KMS-11 (cell line): ENCODE measurements at regions not wholly inside any gene's neighbourhood (a gene's known extent, or its start where the extent isn't known, plus 50 kb on each side); places are given as distances from the start of the nearest gene placed in this dataset.
A peak's percentile ranks its signal among the peaks of the same experiment; 100 is the strongest.

Source experiments
- H2AFZ ChIP-seq: fragments of 200-600 bp; sonication (generic); 2 replicates; pipeline ENCODE4 v1.6.1; 2016; ENCODE audit warnings: antibody characterized with exemption, mixed run types, low read depth
- H3K27ac ChIP-seq: fragments of 200-600 bp; sonication (generic); 2 replicates; pipeline ENCODE4 v1.6.1; 2016; ENCODE audit warnings: mild to moderate bottlenecking, mixed run types
- H3K27me3 ChIP-seq: fragments of 200-600 bp; sonication (generic); 2 replicates; pipeline ENCODE4 v1.6.1; 2017; ENCODE audit warnings: mild to moderate bottlenecking, low read depth, mixed run types, moderate library complexity; ENCODE audit not compliant: insufficient read depth
- H3K36me3 ChIP-seq: fragments of 200-600 bp; sonication (generic); 2 replicates; pipeline ENCODE4 v1.6.1; 2017; ENCODE audit warnings: mild to moderate bottlenecking, mixed run types; ENCODE audit not compliant: insufficient read depth
- H3K4me1 ChIP-seq: fragments of 200-600 bp; sonication (generic); 2 replicates; pipeline ENCODE4 v1.6.1; 2016; ENCODE audit warnings: mild to moderate bottlenecking, low read depth, mixed run types; ENCODE audit not compliant: poor library complexity, severe bottlenecking
- H3K4me2 ChIP-seq: fragments of 200-600 bp; sonication (generic); 2 replicates; pipeline ENCODE4 v1.7.0; 2016; ENCODE audit warnings: mild to moderate bottlenecking, mixed run types
- H3K4me3 ChIP-seq: fragments of 200-600 bp; sonication (generic); IDR thresholded peaks from 2 replicates; pipeline ENCODE4 v1.6.1; 2017; ENCODE audit warnings: low read depth, low read length, mixed read lengths; ENCODE audit not compliant: insufficient read depth
- H3K79me2 ChIP-seq: fragments of 200-600 bp; sonication (generic); 2 replicates; pipeline ENCODE4 v1.6.1; 2016; ENCODE audit warnings: low read depth, mixed run types; ENCODE audit not compliant: insufficient read depth
- H3K9ac ChIP-seq: fragments of 200-600 bp; sonication (generic); 2 replicates; pipeline ENCODE4 v1.6.1; 2016; ENCODE audit warnings: mild to moderate bottlenecking, mixed run types
- H4K20me1 ChIP-seq: fragments of 200-600 bp; sonication (generic); 2 replicates; pipeline ENCODE4 v1.6.1; 2016; ENCODE audit warnings: mild to moderate bottlenecking, mixed run types; ENCODE audit not compliant: insufficient read depth
- CTCF ChIP-seq: fragments of 200-600 bp; sonication (generic); conservative IDR thresholded peaks from 2 replicates; pipeline ENCODE4 v1.6.1; 2017; ENCODE audit warnings: low read depth, mild to moderate bottlenecking, antibody characterized with exemption, low read length, moderate library complexity, mixed read lengths

GRCh38 chr2:204175552-204176271, 239.1 kb downstream of the ICOS start:
- Histone ChIP-seq H3K4me3 (no peak overlapping the region), H3K27ac (no peak overlapping the region), H2AFZ (no peak overlapping the region), H3K79me2 (no peaks in the 10 kb centered on the region), H3K4me2 (no peak overlapping the region), H4K20me1 (no peaks in the 10 kb centered on the region), H3K27me3 (no peaks in the 10 kb centered on the region), H3K36me3 (no peaks in the 10 kb centered on the region), H3K9ac (no peak overlapping the region), H3K4me1 (no peaks in the 10 kb centered on the region)
- no peak for TF ChIP-seq CTCF

GRCh38 chr2:204176306-204176705, 239.7 kb downstream of the ICOS start:
- Histone ChIP-seq H3K9ac (no peak overlapping the region), H3K36me3 (no peaks in the 10 kb centered on the region), H3K79me2 (no peaks in the 10 kb centered on the region), H3K27me3 (no peaks in the 10 kb centered on the region), H3K4me1 (no peaks in the 10 kb centered on the region), H2AFZ (no peak overlapping the region), H4K20me1 (no peaks in the 10 kb centered on the region), H3K27ac (no peak overlapping the region), H3K4me3 (no peak overlapping the region), H3K4me2 (no peak overlapping the region)
- TF ChIP-seq CTCF: no peak

GRCh38 chr2:204177251-204177976, 240.9 kb downstream of the ICOS start:
- H3K4me1 ChIP-seq: no peaks in the 10 kb centered on the region
- H2AFZ ChIP-seq: no peak overlapping the region
- H3K4me3 ChIP-seq: no peak overlapping the region
- no peak overlapping the region for H3K4me2 ChIP-seq
- H3K9ac ChIP-seq: no peak overlapping the region
- H3K27ac ChIP-seq: no peak overlapping the region
- H4K20me1 ChIP-seq: no peaks in the 10 kb centered on the region
- H3K27me3 ChIP-seq: no peaks in the 10 kb centered on the region
- H3K79me2 ChIP-seq: no peaks in the 10 kb centered on the region
- no peak for TF ChIP-seq CTCF
- no peaks in the 10 kb centered on the region for H3K36me3 ChIP-seq

GRCh38 chr2:204177977-204178522, 241.5 kb downstream of the ICOS start:
- H3K27ac ChIP-seq: no peak overlapping the region

More at GRCh38 chr2:204177977-204178522, 241.5 kb downstream of the ICOS start:
- Histone ChIP-seq H3K9ac (no peak overlapping the region), H2AFZ (no peak overlapping the region), H3K36me3 (no peaks in the 10 kb centered on the region), H4K20me1 (no peaks in the 10 kb centered on the region), H3K4me2 (no peak overlapping the region), H3K27me3 (no peaks in the 10 kb centered on the region), H3K79me2 (no peaks in the 10 kb centered on the region), H3K4me1 (no peaks in the 10 kb centered on the region), H3K4me3 (no peak overlapping the region)
- TF ChIP-seq CTCF: peak; percentile 75
